PC-3 (cell line): ENCODE measurements at regions not wholly inside any gene's neighbourhood (a gene's known extent, or its start where the extent isn't known, plus 50 kb on each side); places are given as distances from the start of the nearest gene placed in this dataset.

Source experiments
- ATAC-seq: fragments of 200-7000 bp; cut with Tn5 transposase; 2 replicates; pipeline ENCODE4 v1.9.1; 2020; ENCODE audit warnings: mild to moderate bottlenecking, moderate library complexity
- BruUV-seq: library from RNA; stranded (reverse); fragments of 400-500 nt; replicated peaks from 2 replicates; lab custom pipeline; 2021; lab: Mats Ljungman, UMichigan
- CTCF ChIA-PET: fragments of 300-600 bp; sonication (Branson Sonifier 250); formaldehyde crosslinking; loops from one replicate; lab custom pipeline; 2022; ENCODE audit warnings: antibody characterized with exemption; lab: Charles Lee
- POLR2A ChIA-PET: fragments of 300-600 bp; sonication (Branson Sonifier 250); formaldehyde crosslinking; loops from one replicate; lab custom pipeline; 2022; ENCODE audit warnings: antibody characterized with exemption; ENCODE audit not compliant: unreplicated experiment; lab: Charles Lee
- DNase-seq: peaks from one replicate; pipeline ENCODE4 v3.0.0-alpha.2; 2015
- H2AFZ ChIP-seq: fragments of 300-600 bp; sonication (generic); 2 replicates; pipeline ENCODE4 v1.6.0; 2016; ENCODE audit warnings: antibody characterized with exemption, low read length
- H3F3A ChIP-seq: fragments of 300-600 bp; sonication (generic); one replicate; pipeline ENCODE4 v1.6.0; 2017; ENCODE audit warnings: antibody characterized with exemption, low read length, control low read depth, mild to moderate bottlenecking; ENCODE audit not compliant: unreplicated experiment
- H3K27ac ChIP-seq: fragments of 300-600 bp; sonication (generic); 2 replicates; pipeline ENCODE4 v1.5.1; 2016; ENCODE audit warnings: mild to moderate bottlenecking, low read length
- H3K27me3 ChIP-seq: fragments of 300-600 bp; sonication (generic); 2 replicates; pipeline ENCODE4 v1.6.1; 2016; ENCODE audit warnings: low read length, mixed read lengths
- H3K36me3 ChIP-seq: fragments of 300-600 bp; sonication (generic); 2 replicates; pipeline ENCODE4 v1.6.1; 2016; ENCODE audit warnings: low read depth, mixed run types, low read length, mixed read lengths
- H3K4me1 ChIP-seq: fragments of 300-600 bp; sonication (generic); 2 replicates; pipeline ENCODE4 v1.5.1; 2016; ENCODE audit warnings: low read length; ENCODE audit not compliant: insufficient read depth
- H3K4me2 ChIP-seq: fragments of 300-600 bp; sonication (generic); 2 replicates; pipeline ENCODE4 v1.6.0; 2016; ENCODE audit warnings: low read length
- H3K4me3 ChIP-seq: fragments of 300-600 bp; sonication (generic); 2 replicates; pipeline ENCODE4 v1.5.1; 2016; ENCODE audit warnings: mild to moderate bottlenecking, low read length, mixed read lengths
- H3K79me2 ChIP-seq: fragments of 300-600 bp; sonication (generic); 2 replicates; pipeline ENCODE4 v1.6.1; 2017; ENCODE audit warnings: low read length, mixed read lengths
- H3K9ac ChIP-seq: fragments of 300-600 bp; sonication (generic); 2 replicates; pipeline ENCODE4 v1.6.0; 2016; ENCODE audit warnings: mild to moderate bottlenecking, low read length
- H3K9me2 ChIP-seq: fragments of 300-600 bp; sonication (generic); replicated peaks from 2 replicates; pipeline ENCODE4 v1.6.1; 2016; ENCODE audit warnings: mixed run types, low read length, mixed read lengths
- H3K9me3 ChIP-seq: fragments of 300-600 bp; sonication (generic); 2 replicates; pipeline ENCODE4 v1.6.1; 2016; ENCODE audit warnings: low read length, mixed read lengths
- H4K20me1 ChIP-seq: fragments of 300-600 bp; sonication (generic); 2 replicates; pipeline ENCODE4 v1.6.1; 2016; ENCODE audit warnings: low read length, mixed read lengths
- EZH2 ChIP-seq: fragments of 300-600 bp; sonication (generic); IDR thresholded peaks from one replicate; pipeline ENCODE4 v1.6.1; 2017; ENCODE audit warnings: antibody characterized with exemption, mild to moderate bottlenecking, low read length; ENCODE audit not compliant: unreplicated experiment
- EZH2phosphoT487 ChIP-seq: fragments of 300-600 bp; sonication (generic); IDR thresholded peaks from 2 replicates; pipeline ENCODE4 v1.6.1; 2018; ENCODE audit warnings: mild to moderate bottlenecking, antibody characterized with exemption, low read length, borderline replicate concordance
- intact Hi-C: fragments of 100-400 bp; cut with micrococcal nuclease; formaldehyde crosslinking; loops from 2 replicates; pipeline ENCODE4 v1.9.0; 2023
- TF ChIP-seq, protein P1 (sequence below): fragments of 300-600 bp; sonication (generic); conservative IDR thresholded peaks from 2 replicates; pipeline ENCODE4 v1.5.1; 2017; ENCODE audit warnings: antibody characterized with exemption, low read depth, mild to moderate bottlenecking, low read length

DNA sequence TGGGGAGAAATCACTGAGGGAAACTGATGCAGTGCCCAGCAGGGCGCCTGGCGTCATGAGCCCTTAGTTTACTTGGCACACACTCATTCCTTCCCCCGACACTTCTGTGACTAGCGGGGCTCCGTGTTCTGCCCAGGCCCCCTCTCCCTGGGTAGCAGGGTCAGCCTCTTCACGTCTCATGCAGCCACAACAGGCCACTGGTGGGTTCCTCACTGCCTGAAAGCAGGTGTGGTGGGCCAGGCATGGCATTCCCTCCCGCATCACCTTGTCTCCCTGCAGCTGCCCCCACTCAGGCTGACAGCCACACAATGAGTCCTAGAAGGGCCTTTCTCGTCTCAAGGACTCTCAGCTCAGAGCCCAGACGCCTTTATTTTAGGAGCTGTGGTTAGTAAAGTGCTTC, 51.1 kb upstream of the CPLX2 start:
- no peaks in the 10 kb centered on the region for H3K36me3 ChIP-seq
- BruUV-seq: no TSS peak
- H3K4me1 ChIP-seq: peaks cover 29% of the 10 kb centered on the region
- no peaks in the 10 kb centered on the region for H3K79me2 ChIP-seq
- no peak overlapping the region for H3K4me2 ChIP-seq
- H3F3A ChIP-seq: peaks cover 9% of the 10 kb centered on the region
- H3K9me3 ChIP-seq: no peaks in the 10 kb centered on the region
- ATAC-seq: no peak
- H3K27ac ChIP-seq: no peak overlapping the region
- CTCF ChIA-PET: interaction anchor here (0.6 kb wide), 1 partner anchor 1550 kb away, joined by 3 read pairs; no protein-coding TSS in a partner anchor
- H3K27me3 ChIP-seq: no peaks in the 10 kb centered on the region
- H3K9me2 ChIP-seq: no peaks in the 10 kb centered on the region
- intact Hi-C loops: no loop called here
- no peaks in the 10 kb centered on the region for H4K20me1 ChIP-seq
- no peak for DNase-seq
- H2AFZ ChIP-seq: no peak overlapping the region
- TF ChIP-seq EZH2: no peak
- TF ChIP-seq, protein P1, sequence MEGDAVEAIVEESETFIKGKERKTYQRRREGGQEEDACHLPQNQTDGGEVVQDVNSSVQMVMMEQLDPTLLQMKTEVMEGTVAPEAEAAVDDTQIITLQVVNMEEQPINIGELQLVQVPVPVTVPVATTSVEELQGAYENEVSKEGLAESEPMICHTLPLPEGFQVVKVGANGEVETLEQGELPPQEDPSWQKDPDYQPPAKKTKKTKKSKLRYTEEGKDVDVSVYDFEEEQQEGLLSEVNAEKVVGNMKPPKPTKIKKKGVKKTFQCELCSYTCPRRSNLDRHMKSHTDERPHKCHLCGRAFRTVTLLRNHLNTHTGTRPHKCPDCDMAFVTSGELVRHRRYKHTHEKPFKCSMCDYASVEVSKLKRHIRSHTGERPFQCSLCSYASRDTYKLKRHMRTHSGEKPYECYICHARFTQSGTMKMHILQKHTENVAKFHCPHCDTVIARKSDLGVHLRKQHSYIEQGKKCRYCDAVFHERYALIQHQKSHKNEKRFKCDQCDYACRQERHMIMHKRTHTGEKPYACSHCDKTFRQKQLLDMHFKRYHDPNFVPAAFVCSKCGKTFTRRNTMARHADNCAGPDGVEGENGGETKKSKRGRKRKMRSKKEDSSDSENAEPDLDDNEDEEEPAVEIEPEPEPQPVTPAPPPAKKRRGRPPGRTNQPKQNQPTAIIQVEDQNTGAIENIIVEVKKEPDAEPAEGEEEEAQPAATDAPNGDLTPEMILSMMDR: no peak
- no peak for TF ChIP-seq EZH2phosphoT487
- H3K4me3 ChIP-seq: no peak overlapping the region
- no peak overlapping the region for H3K9ac ChIP-seq
- POLR2A ChIA-PET: no interaction called here
